ENCODE measurements at regions not wholly inside any gene's neighbourhood (a gene's known extent, or its start where the extent isn't known, plus 50 kb on each side); places are given as distances from the start of the nearest gene placed in this dataset.

GRCh38 chr10:31706464-31707092, 222.1 kb downstream of the ARHGAP12 start:
- CTCF ChIA-PET, result no interaction called here
- intact Hi-C loops (cut with micrococcal nuclease), result no loop called here
- no peak overlapping the region for H2AFZ ChIP-seq (ENCODE audit: low read length)

GRCh38 chr10:31705136-31705535, 223.5 kb downstream of the ARHGAP12 start:
- TF ChIP-seq CTCF (conservative IDR thresholded peaks at IDR 0.05; ENCODE audit: low read depth, low read length), result no peak
- TF ChIP-seq EZH2phosphoT487 (IDR thresholded peaks at IDR 0.05; ENCODE audit: borderline replicate concordance, low read length), result no peak
- no peak for TF ChIP-seq EZH2 (IDR thresholded peaks at IDR 0.05; ENCODE audit: low read length, unreplicated experiment)
- intact Hi-C loops (cut with micrococcal nuclease), result no loop called here
- no TSS peak for BruUV-seq (replicated peaks)
- Histone ChIP-seq H3K4me1 (ENCODE audit: insufficient read depth, low read length) (peaks cover 7% of the 10 kb centered on the region; the same call in 1 of the 2 replicates), H3K9me3 (ENCODE audit: low read length) (no peaks in the 10 kb centered on the region), H3K27ac (ENCODE audit: low read length) (no peak overlapping the region), H3K4me2 (ENCODE audit: low read length) (no peak overlapping the region), H3K9me2 (replicated peaks; ENCODE audit: low read length) (no peaks in the 10 kb centered on the region), H3K4me3 (ENCODE audit: low read length) (no peak overlapping the region), H3K36me3 (ENCODE audit: low read depth, low read length) (no peaks in the 10 kb centered on the region), H3K79me2 (ENCODE audit: low read length) (no peaks in the 10 kb centered on the region), H2AFZ (ENCODE audit: low read length) (no peak overlapping the region), H3K9ac (ENCODE audit: low read length) (no peak overlapping the region), H3K27me3 (ENCODE audit: low read length) (no peaks in the 10 kb centered on the region), H4K20me1 (ENCODE audit: low read length) (no peaks in the 10 kb centered on the region), H3F3A (ENCODE audit: low read length, unreplicated experiment) (no peaks in the 10 kb centered on the region)
- DNase-seq (no peak), ATAC-seq (no peak)
- ChIA-PET POLR2A (ENCODE audit: unreplicated experiment) (no interaction called here), CTCF (no interaction called here)

More at GRCh38 chr10:31706464-31707092, 222.1 kb downstream of the ARHGAP12 start:
- H3K4me1 ChIP-seq (ENCODE audit: insufficient read depth, low read length), result peaks cover 7% of the 10 kb centered on the region; the same call in 1 of the 2 replicates
- no peak overlapping the region for H3K9ac ChIP-seq (ENCODE audit: low read length)
- H3K79me2 ChIP-seq (ENCODE audit: low read length), result no peaks in the 10 kb centered on the region
- no peaks in the 10 kb centered on the region for H3K9me3 ChIP-seq (ENCODE audit: low read length)
- H4K20me1 ChIP-seq (ENCODE audit: low read length), result no peaks in the 10 kb centered on the region
- H3K4me2 ChIP-seq (ENCODE audit: low read length), result no peak overlapping the region
- H3K9me2 ChIP-seq (replicated peaks; ENCODE audit: low read length), result no peaks in the 10 kb centered on the region
- POLR2A ChIA-PET (ENCODE audit: unreplicated experiment), result no interaction called here
- no peak overlapping the region for H3K27ac ChIP-seq (ENCODE audit: low read length)
- no peak overlapping the region for H3K4me3 ChIP-seq (ENCODE audit: low read length)
- ATAC-seq (no peak), DNase-seq (no peak)
- H3K27me3 ChIP-seq (ENCODE audit: low read length), result no peaks in the 10 kb centered on the region
- H3K36me3 ChIP-seq (ENCODE audit: low read depth, low read length), result no peaks in the 10 kb centered on the region
- no peaks in the 10 kb centered on the region for H3F3A ChIP-seq (ENCODE audit: low read length, unreplicated experiment)
- no TSS peak for BruUV-seq (replicated peaks)
- TF ChIP-seq CTCF (conservative IDR thresholded peaks at IDR 0.05; ENCODE audit: low read depth, low read length) (no peak), EZH2phosphoT487 (IDR thresholded peaks at IDR 0.05; ENCODE audit: borderline replicate concordance, low read length) (no peak), EZH2 (IDR thresholded peaks at IDR 0.05; ENCODE audit: low read length, unreplicated experiment) (no peak)

- BruUV-seq (replicated peaks), result no TSS peak
- Histone ChIP-seq H3K9ac (ENCODE audit: low read length) (no peak overlapping the region), H2AFZ (ENCODE audit: low read length) (no peak overlapping the region), H3K36me3 (ENCODE audit: low read depth, low read length) (no peaks in the 10 kb centered on the region), H3F3A (ENCODE audit: low read length, unreplicated experiment) (no peaks in the 10 kb centered on the region), H3K9me2 (replicated peaks; ENCODE audit: low read length) (no peaks in the 10 kb centered on the region), H4K20me1 (ENCODE audit: low read length) (no peaks in the 10 kb centered on the region), H3K27ac (ENCODE audit: low read length) (no peak overlapping the region), H3K79me2 (ENCODE audit: low read length) (no peaks in the 10 kb centered on the region), H3K4me3 (ENCODE audit: low read length) (no peak overlapping the region), H3K4me2 (ENCODE audit: low read length) (no peak overlapping the region), H3K4me1 (ENCODE audit: insufficient read depth, low read length) (peaks cover 7% of the 10 kb centered on the region; the same call in 1 of the 2 replicates), H3K27me3 (ENCODE audit: low read length) (no peaks in the 10 kb centered on the region), H3K9me3 (ENCODE audit: low read length) (no peaks in the 10 kb centered on the region)
- DNase-seq (no peak), ATAC-seq (no peak)
- ChIA-PET CTCF (no interaction called here), POLR2A (ENCODE audit: unreplicated experiment) (no interaction called here)
- TF ChIP-seq EZH2 (IDR thresholded peaks at IDR 0.05; ENCODE audit: low read length, unreplicated experiment), result no peak
- TF ChIP-seq CTCF (conservative IDR thresholded peaks at IDR 0.05; ENCODE audit: low read depth, low read length), result no peak
- no peak for TF ChIP-seq EZH2phosphoT487 (IDR thresholded peaks at IDR 0.05; ENCODE audit: borderline replicate concordance, low read length)
- intact Hi-C loops (cut with micrococcal nuclease), result no loop called here
Observed at GRCh38 chr10:31704195-31704594, 224.4 kb downstream of the ARHGAP12 start.

Data from PC-3 (cell line).